ENCODE measurements at regions not wholly inside any gene's neighbourhood (a gene's known extent, or its start where the extent isn't known, plus 50 kb on each side); places are given as distances from the start of the nearest gene placed in this dataset.

DNA sequence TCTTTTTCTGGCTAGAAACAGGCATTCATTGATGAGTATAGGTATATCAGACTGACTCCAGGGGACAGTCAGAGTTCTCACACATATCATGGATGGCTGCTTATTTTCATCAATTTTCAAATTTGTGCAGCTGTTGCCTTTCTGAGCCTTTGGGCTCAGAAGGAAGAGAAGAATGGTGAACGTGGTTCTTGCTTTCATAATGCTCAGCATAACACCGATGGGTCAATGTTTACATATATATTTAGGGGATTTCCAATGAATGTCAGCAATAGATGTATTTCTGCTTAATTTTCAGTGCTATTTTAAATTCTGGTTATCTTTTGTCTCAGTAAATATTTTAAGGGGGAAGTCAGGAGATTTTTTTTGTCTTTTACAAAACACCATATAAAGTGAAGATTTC, 581.4 kb upstream of the DPPA4 start:
- H3K4me2 ChIP-seq (ENCODE audit: low read length), result no peak overlapping the region
- H3K27me3 ChIP-seq (ENCODE audit: insufficient read depth, low read depth, low read length), result no peaks in the 10 kb centered on the region
- no peaks in the 10 kb centered on the region for H4K20me1 ChIP-seq (ENCODE audit: insufficient read depth)
- no peaks in the 10 kb centered on the region for H3K36me3 ChIP-seq (ENCODE audit: insufficient read depth, low read length)
- H3K9ac ChIP-seq (ENCODE audit: low read length), result no peak overlapping the region
- H3F3A ChIP-seq (ENCODE audit: insufficient read depth, low read length, poor library complexity, severe bottlenecking), result no peaks in the 10 kb centered on the region
- H3K9me2 ChIP-seq (ENCODE audit: insufficient read depth, low read length), result no peaks in the 10 kb centered on the region
- no peaks in the 10 kb centered on the region for H3K79me2 ChIP-seq (replicated peaks; ENCODE audit: insufficient read depth, low read length)
- H3K9me3 ChIP-seq (ENCODE audit: low read length), result no peaks in the 10 kb centered on the region
- H2AFZ ChIP-seq (ENCODE audit: low read depth, low read length), result no peak overlapping the region
- no peak overlapping the region for H3K4me3 ChIP-seq (ENCODE audit: low read length)
- H3K27ac ChIP-seq (ENCODE audit: low read length), result no peak overlapping the region
- no peak for TF ChIP-seq EZH2 (IDR thresholded peaks at IDR 0.05; ENCODE audit: borderline replicate concordance, insufficient read depth, low read length, poor library complexity, severe bottlenecking)
- no peak for TF ChIP-seq MXI1 (conservative IDR thresholded peaks at IDR 0.05; ENCODE audit: poor library complexity, severe bottlenecking)
- no peak for TF ChIP-seq EP300 (conservative IDR thresholded peaks at IDR 0.05; ENCODE audit: poor library complexity, severe bottlenecking)
- no peak for TF ChIP-seq SMC3 (conservative IDR thresholded peaks at IDR 0.05; ENCODE audit: poor library complexity)
- TF ChIP-seq, protein P1, sequence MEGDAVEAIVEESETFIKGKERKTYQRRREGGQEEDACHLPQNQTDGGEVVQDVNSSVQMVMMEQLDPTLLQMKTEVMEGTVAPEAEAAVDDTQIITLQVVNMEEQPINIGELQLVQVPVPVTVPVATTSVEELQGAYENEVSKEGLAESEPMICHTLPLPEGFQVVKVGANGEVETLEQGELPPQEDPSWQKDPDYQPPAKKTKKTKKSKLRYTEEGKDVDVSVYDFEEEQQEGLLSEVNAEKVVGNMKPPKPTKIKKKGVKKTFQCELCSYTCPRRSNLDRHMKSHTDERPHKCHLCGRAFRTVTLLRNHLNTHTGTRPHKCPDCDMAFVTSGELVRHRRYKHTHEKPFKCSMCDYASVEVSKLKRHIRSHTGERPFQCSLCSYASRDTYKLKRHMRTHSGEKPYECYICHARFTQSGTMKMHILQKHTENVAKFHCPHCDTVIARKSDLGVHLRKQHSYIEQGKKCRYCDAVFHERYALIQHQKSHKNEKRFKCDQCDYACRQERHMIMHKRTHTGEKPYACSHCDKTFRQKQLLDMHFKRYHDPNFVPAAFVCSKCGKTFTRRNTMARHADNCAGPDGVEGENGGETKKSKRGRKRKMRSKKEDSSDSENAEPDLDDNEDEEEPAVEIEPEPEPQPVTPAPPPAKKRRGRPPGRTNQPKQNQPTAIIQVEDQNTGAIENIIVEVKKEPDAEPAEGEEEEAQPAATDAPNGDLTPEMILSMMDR (IDR thresholded peaks at IDR 0.05; ENCODE audit: poor library complexity, severe bottlenecking), result no peak
- TF ChIP-seq RAD21 (conservative IDR thresholded peaks at IDR 0.05), result no peak
- TF ChIP-seq POLR2AphosphoS5 (IDR thresholded peaks at IDR 0.05), result no peak
- TF ChIP-seq, protein P2, sequence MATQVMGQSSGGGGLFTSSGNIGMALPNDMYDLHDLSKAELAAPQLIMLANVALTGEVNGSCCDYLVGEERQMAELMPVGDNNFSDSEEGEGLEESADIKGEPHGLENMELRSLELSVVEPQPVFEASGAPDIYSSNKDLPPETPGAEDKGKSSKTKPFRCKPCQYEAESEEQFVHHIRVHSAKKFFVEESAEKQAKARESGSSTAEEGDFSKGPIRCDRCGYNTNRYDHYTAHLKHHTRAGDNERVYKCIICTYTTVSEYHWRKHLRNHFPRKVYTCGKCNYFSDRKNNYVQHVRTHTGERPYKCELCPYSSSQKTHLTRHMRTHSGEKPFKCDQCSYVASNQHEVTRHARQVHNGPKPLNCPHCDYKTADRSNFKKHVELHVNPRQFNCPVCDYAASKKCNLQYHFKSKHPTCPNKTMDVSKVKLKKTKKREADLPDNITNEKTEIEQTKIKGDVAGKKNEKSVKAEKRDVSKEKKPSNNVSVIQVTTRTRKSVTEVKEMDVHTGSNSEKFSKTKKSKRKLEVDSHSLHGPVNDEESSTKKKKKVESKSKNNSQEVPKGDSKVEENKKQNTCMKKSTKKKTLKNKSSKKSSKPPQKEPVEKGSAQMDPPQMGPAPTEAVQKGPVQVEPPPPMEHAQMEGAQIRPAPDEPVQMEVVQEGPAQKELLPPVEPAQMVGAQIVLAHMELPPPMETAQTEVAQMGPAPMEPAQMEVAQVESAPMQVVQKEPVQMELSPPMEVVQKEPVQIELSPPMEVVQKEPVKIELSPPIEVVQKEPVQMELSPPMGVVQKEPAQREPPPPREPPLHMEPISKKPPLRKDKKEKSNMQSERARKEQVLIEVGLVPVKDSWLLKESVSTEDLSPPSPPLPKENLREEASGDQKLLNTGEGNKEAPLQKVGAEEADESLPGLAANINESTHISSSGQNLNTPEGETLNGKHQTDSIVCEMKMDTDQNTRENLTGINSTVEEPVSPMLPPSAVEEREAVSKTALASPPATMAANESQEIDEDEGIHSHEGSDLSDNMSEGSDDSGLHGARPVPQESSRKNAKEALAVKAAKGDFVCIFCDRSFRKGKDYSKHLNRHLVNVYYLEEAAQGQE (IDR thresholded peaks at IDR 0.05; ENCODE audit: borderline replicate concordance), result no peak
- TF ChIP-seq TAF1 (IDR thresholded peaks at IDR 0.05; ENCODE audit: low read depth), result no peak

DNA sequence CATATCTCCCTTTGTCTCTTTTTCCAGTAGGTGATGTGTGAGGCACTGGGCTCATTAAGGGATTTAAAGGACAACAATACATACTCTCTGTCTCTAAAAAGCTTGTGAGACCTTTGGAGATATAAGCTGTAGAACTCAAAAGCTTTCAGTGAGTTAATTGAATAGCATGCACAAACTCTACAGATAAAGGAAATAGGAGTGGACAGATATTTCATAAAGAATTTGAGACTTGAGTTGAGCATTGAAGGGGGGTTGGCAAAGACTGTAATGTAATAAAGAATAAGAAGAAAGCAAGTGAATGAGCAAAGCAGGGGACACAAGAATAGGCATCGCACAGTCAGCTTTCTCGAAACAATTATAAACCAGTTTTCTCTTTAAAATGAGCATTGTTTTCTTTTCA, 583.4 kb upstream of the DPPA4 start:
- TF ChIP-seq SMC3 (conservative IDR thresholded peaks at IDR 0.05; ENCODE audit: poor library complexity), result no peak
- no peak for TF ChIP-seq POLR2AphosphoS5 (IDR thresholded peaks at IDR 0.05)
- no peak for TF ChIP-seq EZH2 (IDR thresholded peaks at IDR 0.05; ENCODE audit: borderline replicate concordance, insufficient read depth, low read length, poor library complexity, severe bottlenecking)
- TF ChIP-seq, protein P2 (IDR thresholded peaks at IDR 0.05; ENCODE audit: borderline replicate concordance), result no peak
- Histone ChIP-seq H3K27me3 (ENCODE audit: insufficient read depth, low read depth, low read length) (no peaks in the 10 kb centered on the region), H3K27ac (ENCODE audit: low read length) (no peak overlapping the region), H3K9me2 (ENCODE audit: insufficient read depth, low read length) (no peaks in the 10 kb centered on the region), H3K79me2 (replicated peaks; ENCODE audit: insufficient read depth, low read length) (no peaks in the 10 kb centered on the region), H3K36me3 (ENCODE audit: insufficient read depth, low read length) (no peaks in the 10 kb centered on the region), H3K9me3 (ENCODE audit: low read length) (no peaks in the 10 kb centered on the region), H2AFZ (ENCODE audit: low read depth, low read length) (no peak overlapping the region), H3K4me3 (ENCODE audit: low read length) (no peak overlapping the region), H3F3A (ENCODE audit: insufficient read depth, low read length, poor library complexity, severe bottlenecking) (no peaks in the 10 kb centered on the region), H3K4me2 (ENCODE audit: low read length) (no peak overlapping the region), H4K20me1 (ENCODE audit: insufficient read depth) (no peaks in the 10 kb centered on the region), H3K9ac (ENCODE audit: low read length) (no peak overlapping the region)
